ENCODE measurements at regions not wholly inside any gene's neighbourhood (a gene's known extent, or its start where the extent isn't known, plus 50 kb on each side); places are given as distances from the start of the nearest gene placed in this dataset.

DNA sequence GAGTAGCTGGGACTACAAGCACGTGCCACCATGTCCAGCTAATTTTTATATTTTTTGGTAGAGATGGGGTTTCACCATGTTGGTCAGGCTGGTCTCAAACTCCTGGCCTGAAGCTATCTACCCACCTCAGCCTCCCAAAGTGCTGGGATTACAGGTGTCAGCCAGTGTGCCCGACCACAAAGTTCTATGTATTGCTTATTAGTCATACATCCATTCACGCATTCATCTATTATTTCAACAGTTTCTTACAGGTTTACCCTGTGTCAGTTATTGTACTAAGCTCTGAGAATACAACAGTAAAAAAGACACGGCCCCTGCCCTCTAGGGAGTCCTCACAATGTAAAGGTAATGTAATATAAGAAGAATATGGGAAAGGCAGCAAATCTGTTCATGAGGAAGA lies 188.9 kb upstream of the BTG1 start:
- TF ChIP-seq CTCF (IDR thresholded peaks at IDR 0.05) = no peak
- TF ChIP-seq POLR2A (IDR thresholded peaks at IDR 0.05) = no peak
